Superior temporal gyrus (tissue), 1 donor: ENCODE measurements at regions not wholly inside any gene's neighbourhood (a gene's known extent, or its start where the extent isn't known, plus 50 kb on each side); places are given as distances from the start of the nearest gene placed in this dataset.
"Not testable (repeated sequence)": the region's sequence is repeated elsewhere in the genome, so short reads cannot be mapped to it uniquely, and the experiment has no call there.

ENCODE experiments used
- DNase-seq: peaks from one replicate; pipeline ENCODE4 v3.0.0-alpha.2; 2016; ENCODE audit errors: extremely low spot score

DNA sequence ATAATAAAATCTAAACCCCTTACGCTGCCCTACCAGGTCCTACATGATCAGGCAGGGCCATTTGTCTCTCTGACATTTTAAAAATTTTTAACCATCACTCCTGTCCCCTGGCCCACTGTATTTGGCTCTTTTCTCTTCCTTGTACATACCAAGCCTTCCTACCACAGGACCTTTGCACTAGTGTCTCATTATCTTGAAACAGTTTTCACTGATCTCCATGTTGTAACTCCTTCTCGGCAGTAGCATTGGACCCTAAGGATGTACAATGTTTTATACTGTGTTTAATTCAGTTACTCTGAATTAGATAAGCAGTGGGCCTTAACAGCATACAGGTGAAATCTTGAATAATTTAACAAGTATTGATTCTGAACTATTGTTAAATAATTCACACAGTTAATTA lies 330.7 kb downstream of the UTRN start:
- no peak for DNase-seq

DNA sequence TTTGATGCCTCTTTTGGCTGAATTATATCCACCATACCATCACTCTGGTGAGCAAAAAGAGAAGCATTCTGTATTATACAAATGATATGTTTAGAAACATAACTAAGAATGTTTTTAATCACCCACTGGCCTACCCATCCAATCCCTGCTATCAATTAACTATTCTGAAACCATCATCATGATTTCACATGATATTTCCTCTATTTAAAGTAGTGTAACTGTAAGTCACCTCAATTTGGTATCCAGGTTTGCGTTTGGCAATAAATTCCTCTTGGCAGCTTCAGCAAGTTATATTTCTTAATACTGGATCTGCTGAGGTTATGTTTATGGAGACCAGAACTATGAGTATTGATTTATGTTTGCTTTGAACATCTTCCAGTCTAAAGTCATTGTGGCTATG lies 332.1 kb downstream of the UTRN start:
- no peak for DNase-seq

- DNase-seq, result no peak
Measured at GRCh38 chr6:144617708-144618107, 332.6 kb downstream of the UTRN start.

GRCh38 chr6:144619966-144620365 lies 334.8 kb downstream of the UTRN start:
- no peak for DNase-seq

GRCh38 chr6:144621332-144621731 lies 336.2 kb downstream of the UTRN start:
- DNase-seq, result no peak

GRCh38 chr6:144624246-144624645 lies 339.1 kb downstream of the UTRN start:
- no peak for DNase-seq

DNA sequence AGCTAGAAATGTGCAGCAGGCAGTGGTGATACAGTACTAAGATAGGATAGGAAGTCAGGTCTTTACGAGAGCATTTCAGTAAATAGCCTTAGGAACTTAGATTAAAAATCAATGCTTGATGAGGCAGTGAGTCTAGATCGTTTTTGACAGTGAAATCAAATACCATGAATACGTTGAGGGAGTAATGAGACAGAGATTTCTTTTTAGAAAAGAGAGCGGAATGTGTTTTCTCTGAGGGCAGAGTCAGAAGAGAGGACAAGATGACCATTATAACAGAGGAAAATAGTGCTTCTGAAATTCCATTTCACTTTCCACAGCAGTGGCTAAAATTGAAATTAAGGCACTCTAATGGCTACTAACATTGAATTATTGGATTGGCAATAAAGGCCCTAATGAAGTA lies 339.6 kb downstream of the UTRN start:
- no peak for DNase-seq

DNA sequence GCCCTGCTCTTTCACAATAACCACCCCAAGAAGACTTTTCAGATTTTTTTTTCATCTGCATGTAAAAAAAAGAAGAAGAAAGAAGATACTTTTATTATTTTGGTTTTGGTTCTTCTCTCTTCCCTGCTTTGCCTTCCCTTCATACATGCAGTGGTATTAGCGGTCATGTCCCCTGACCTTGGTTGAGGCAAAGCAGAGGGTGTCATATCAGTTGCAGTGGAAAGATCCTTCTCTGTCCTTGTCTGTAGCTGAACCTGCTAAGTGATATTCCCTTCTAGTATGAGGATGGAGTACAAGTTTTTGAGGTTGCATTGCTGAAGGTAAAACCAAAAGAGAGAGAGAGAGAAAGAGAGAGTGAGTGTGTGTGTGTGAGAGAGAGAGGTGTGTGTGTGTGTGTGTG lies 345.7 kb downstream of the UTRN start:
- DNase-seq, result no peak

DNA sequence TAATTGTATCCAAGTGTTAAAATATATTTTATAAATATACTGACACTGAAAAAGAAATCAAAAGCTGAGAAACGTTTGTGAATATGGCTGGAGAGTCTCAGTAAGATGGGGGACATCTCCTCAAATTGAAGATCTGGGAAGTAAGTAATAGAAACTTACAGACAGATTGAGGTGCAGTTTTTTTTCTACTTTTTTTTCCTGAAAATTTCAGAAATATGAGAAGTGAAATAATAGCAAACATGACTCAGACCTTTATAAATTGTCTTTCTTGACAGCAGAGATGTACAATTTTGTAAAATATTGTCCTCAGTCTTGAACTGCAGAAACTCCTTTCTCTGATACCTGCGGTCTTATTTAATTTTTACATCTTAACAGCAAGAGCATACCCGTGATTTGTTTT lies 347.1 kb downstream of the UTRN start:
- no peak for DNase-seq

- DNase-seq, result no peak
Measured at GRCh38 chr6:144633886-144634285, 348.8 kb downstream of the UTRN start.

- DNase-seq, result no peak
Measured at GRCh38 chr6:144634371-144634770, 349.2 kb downstream of the UTRN start.

- no peak for DNase-seq
Measured at GRCh38 chr6:144635051-144635450, 349.9 kb downstream of the UTRN start.

DNA sequence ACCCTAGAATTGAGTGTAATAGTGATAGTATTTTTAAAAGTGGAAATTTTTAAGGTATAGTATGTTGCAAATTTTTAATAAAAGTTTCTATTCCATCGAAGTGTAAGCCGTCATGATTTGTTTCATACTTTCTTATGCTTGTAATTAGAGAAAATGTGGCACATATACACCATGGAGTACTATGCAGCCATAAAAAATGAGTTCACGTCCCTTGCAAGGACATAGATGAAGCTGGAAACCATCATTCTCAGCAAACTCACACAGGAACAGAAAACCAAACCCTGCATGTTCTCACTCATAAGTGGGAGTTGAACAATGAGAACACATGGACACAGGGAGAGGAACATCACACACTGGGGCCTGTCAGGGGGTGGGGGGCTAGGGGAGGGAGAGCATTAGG lies 350.9 kb downstream of the UTRN start:
- DNase-seq, result not testable (repeated sequence)

DNA sequence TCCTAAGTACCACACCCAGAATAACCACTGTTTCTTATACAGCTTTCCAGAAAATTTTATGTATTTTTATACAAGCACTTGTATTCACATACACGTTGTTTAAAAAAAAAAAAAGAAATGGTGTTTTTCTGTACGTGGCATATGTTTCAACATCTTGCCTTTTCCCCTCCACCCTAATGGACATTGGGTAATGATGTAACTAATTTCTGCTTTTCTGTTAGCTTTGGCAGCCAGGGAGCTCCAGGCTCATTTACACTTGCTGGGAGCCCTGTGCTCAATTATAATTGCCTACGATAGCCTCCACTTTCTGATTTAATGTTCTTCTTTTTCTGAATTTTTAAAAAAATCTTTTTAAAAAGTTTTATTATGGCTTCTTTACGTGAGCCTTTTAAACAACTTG lies 352.4 kb downstream of the UTRN start:
- DNase-seq, result no peak

DNA sequence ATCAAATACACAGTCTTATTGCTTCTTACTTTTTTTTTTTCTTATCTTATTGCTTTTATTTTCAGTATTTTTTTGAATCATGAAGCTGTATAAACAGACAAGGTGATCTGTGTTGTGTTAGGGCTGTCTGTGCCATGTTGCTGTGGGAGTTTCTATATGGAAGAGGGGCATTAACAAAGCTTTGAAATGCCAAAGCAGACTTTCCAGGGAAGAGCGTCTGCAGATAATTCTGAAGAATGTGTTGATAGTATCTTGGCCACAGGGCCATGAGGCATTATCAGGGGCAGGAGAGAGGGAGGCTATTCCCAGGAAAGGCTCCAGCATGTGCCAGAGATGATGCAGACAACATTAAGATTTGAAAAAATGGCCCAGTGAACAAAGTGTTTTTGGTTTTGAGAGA lies 354.5 kb downstream of the UTRN start:
- DNase-seq, result no peak

DNA sequence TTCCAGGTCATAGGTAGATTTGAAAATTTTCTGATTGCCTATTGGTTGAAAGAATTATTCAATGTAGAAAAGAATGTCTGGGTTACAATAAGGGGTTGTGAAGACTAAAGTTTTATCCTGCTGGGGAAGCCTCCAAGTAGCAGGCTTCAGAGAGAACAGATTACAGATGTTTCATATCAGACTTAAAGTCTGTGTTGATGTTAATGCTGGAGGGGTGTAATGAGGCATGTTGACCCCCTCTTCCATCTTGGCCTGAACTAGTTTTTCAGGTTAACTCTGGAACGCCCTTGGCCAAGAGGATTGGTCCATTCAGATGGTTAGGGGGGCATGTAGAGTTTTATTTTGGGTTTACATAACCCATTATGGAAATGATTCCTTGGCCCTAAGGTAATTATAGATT lies 356.2 kb downstream of the UTRN start:
- DNase-seq, result no peak

- no peak for DNase-seq
Measured at GRCh38 chr6:144644776-144645175, 359.6 kb downstream of the UTRN start.

DNA sequence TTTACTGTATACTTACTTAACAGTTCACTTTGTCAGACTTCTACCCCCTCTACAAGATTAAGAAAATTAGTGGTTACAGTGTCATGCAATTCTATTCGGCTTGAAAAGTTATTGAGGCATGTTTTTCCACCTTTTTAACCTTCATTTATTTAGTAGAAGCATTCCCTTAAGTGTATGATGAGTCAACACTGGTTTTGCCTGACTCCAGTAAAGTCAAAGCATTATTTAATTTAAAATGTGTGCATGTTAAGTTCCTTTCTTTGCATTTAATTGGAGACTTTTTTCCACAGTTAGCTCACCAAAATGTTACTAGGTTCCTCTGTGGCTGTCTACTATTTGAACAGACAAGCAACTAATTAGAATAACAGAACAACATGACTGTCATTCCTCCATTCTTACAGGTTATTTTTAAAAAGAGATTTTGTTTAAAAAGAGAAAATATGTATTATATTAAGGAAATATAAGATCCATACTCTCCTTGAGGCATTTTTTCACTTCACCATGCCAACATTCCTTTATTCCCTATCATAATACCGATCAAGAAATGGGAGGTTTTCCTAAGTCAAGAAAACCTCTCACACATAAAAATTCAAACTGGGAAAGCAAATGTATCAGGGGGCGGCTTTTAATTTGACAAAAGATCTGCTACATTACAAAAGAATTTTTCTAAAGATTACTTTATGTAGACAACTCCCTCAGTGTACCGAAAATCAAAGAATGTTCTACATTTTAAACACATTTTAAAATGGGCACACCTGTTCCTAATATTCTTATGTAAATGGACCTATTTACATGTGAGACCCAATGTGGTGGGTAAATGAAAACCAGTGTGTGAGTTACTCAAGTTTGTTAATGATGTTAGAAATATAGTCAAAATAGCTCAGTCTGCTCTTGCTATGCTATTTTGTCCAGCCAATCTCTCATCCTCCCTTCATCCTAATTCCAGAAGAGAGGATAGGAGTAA lies 361.2 kb downstream of the UTRN start:
- no peak for DNase-seq

- no peak for DNase-seq
Measured at GRCh38 chr6:144647406-144647964, 362.4 kb downstream of the UTRN start.

- DNase-seq, result peak; percentile 38
Measured at GRCh38 chr6:144647971-144648651, 363.0 kb downstream of the UTRN start.

DNA sequence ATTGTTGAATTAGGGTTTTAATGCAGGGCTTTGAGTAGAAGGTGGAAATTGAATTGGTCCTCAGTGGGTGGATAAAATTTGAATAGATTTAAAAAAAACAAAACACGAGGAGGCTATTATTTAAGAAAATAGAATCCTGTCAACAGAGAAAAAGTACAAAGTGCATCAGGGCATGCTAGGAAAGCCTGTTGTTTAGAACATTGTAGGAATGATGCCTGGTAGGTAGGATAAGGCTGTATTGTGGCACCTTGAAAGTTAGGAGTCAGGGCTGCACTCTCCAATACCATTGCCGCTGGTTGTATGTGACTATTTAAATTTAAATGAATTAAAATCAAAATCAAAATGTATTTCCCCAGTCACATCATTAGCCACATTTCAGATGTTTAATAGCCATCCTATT lies 363.9 kb downstream of the UTRN start:
- DNase-seq, result no peak

DNA sequence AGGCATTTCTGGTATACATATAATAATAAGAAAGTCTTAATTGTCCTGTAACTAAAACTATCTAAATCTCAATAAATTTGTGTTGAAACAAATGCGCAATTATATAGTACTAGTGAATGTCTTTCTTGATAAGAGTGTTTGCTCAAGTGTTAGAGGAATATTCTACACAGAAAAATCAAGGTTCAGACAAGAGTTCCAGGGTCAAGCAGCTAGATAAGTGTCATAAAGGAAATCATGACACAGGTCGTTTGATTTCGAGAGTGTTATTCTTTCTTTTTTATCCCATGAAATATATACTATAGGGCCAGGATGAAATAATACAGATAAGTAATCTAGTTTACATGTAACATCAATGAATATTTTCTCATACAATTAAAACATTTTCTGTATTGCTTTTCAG lies 366.1 kb downstream of the UTRN start:
- no peak for DNase-seq
